Lower leg skin (tissue), 3 donors: ENCODE measurements at regions not wholly inside any gene's neighbourhood (a gene's known extent, or its start where the extent isn't known, plus 50 kb on each side); places are given as distances from the start of the nearest gene placed in this dataset.
"Not testable (repeated sequence)": the region's sequence is repeated elsewhere in the genome, so short reads cannot be mapped to it uniquely, and the experiment has no call there.

Source experiments
- POLR2A ChIP-seq, 2 donors: fragments of 450-650 bp; IDR thresholded peaks; one replicate each; pipeline ENCODE4 v1.6.1; 2016 to 2017; ENCODE audit warnings: antibody characterized with exemption in 2 of 2, mild to moderate bottlenecking in 1 of 2, moderate library complexity in 1 of 2
- TF ChIP-seq, protein P1 (sequence below), 3 donors: fragments of 450-650 bp; IDR thresholded peaks; one replicate each; pipeline ENCODE4 v1.5.1; 2016; ENCODE audit warnings: antibody characterized with exemption in 3 of 3, mild to moderate bottlenecking in 3 of 3, moderate library complexity in 2 of 3

DNA sequence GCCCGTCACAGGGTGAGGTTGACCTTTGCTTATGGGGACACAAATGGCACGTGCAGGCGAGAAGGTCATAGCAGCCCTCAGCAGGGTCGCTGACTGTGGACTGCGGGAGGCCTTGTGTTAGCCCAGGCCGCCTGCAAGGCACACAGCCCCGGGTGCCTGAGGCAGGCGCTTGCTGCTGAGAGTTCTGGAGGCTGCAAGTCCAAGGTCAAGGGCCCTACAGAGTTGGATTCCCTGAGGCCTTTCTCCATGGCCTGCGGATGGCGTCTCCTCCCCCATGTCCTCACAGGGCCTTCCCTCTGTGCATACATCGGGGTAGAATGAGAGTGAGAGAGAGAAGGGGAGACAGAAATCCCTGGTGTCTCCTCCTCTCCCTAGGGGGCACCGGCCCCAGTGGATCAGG, 202.3 kb downstream of the BANP start:
- TF ChIP-seq, protein P1, sequence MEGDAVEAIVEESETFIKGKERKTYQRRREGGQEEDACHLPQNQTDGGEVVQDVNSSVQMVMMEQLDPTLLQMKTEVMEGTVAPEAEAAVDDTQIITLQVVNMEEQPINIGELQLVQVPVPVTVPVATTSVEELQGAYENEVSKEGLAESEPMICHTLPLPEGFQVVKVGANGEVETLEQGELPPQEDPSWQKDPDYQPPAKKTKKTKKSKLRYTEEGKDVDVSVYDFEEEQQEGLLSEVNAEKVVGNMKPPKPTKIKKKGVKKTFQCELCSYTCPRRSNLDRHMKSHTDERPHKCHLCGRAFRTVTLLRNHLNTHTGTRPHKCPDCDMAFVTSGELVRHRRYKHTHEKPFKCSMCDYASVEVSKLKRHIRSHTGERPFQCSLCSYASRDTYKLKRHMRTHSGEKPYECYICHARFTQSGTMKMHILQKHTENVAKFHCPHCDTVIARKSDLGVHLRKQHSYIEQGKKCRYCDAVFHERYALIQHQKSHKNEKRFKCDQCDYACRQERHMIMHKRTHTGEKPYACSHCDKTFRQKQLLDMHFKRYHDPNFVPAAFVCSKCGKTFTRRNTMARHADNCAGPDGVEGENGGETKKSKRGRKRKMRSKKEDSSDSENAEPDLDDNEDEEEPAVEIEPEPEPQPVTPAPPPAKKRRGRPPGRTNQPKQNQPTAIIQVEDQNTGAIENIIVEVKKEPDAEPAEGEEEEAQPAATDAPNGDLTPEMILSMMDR (IDR thresholded peaks at IDR 0.05), result not testable (repeated sequence)
- TF ChIP-seq POLR2A (IDR thresholded peaks at IDR 0.05), result not testable (repeated sequence)
